ENCODE measurements at regions not wholly inside any gene's neighbourhood (a gene's known extent, or its start where the extent isn't known, plus 50 kb on each side); places are given as distances from the start of the nearest gene placed in this dataset.

- TF ChIP-seq ZNF462 (CRISPR knock-in tag; IDR thresholded peaks at IDR 0.05) (no peak), CREB1 (CRISPR knock-in tag; IDR thresholded peaks at IDR 0.05; ENCODE audit: low read depth) (no peak)
Measured at GRCh38 chr11:127972816-127973215, 614.5 kb downstream of the ETS1 start (continued).

DNA sequence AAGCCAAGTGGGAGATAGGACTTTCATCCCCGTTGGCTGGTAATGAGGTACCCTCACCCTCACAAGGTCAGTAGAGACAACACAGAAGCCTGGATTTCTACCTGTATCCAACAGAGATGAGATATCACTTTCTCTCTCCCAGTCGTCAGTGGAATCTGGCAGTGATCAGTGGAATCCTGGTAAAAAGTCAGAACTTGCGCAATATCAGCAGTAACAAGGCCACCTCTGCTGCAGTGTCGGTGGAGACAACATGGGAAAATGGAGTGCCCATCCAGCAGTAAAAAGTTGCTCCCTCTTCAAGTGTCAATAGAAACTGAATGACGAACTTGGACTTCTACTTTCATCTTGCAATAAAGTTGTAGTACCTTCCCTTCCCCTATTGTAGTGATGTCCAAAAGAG lies 615.9 kb downstream of the ETS1 start:
- no peak overlapping the region for H3K27ac Mint-ChIP-seq
- 0 out of 2 replicates have a peak, but pooled peaks cover 6% of the 10 kb centered on the region for H3K9me2 ChIP-seq (ENCODE audit: insufficient read depth)
- no peaks in the 10 kb centered on the region for H4K20me1 ChIP-seq (replicated peaks; ENCODE audit: insufficient read depth)
- no peaks in the 10 kb centered on the region for H3F3A ChIP-seq (replicated peaks; ENCODE audit: low read depth)
- H2AFZ ChIP-seq, result no peak overlapping the region
- no peak for ATAC-seq
- H3K4me1 ChIP-seq (ENCODE audit: insufficient read depth), result no peaks in the 10 kb centered on the region
- no peak overlapping the region for H3K4me3 Mint-ChIP-seq
- no peaks in the 10 kb centered on the region for H3K4me1 Mint-ChIP-seq
- H3K79me2 ChIP-seq (replicated peaks; ENCODE audit: insufficient read depth), result no peaks in the 10 kb centered on the region
- H3K9me3 Mint-ChIP-seq, result 0 out of 3 replicates have a peak, but pooled peaks cover 3% of the 10 kb centered on the region
- H3K4me2 ChIP-seq, result no peak overlapping the region
- TF ChIP-seq JUNB (IDR thresholded peaks at IDR 0.05; ENCODE audit: unreplicated experiment), result no peak
- no peak for TF ChIP-seq STAT1 (IDR thresholded peaks at IDR 0.05; ENCODE audit: unreplicated experiment)
- TF ChIP-seq NANOG (IDR thresholded peaks at IDR 0.05; ENCODE audit: borderline replicate concordance), result no peak
- TF ChIP-seq ETS1 (IDR thresholded peaks at IDR 0.05), result no peak
- no peak for TF ChIP-seq POLR2AphosphoS5 (IDR thresholded peaks at IDR 0.05; ENCODE audit: low read depth)
- no peak overlapping the region for H3K4me3 ChIP-seq
- H3K27me3 ChIP-seq (ENCODE audit: insufficient read depth), result no peaks in the 10 kb centered on the region
- H3K27ac ChIP-seq (ENCODE audit: low read depth), result no peak overlapping the region
- H3K27me3 Mint-ChIP-seq (ENCODE audit: insufficient read depth, low read depth, poor library complexity), result no peaks in the 10 kb centered on the region
- no peaks in the 10 kb centered on the region for H3K36me3 Mint-ChIP-seq (ENCODE audit: low read depth)
- no peak for DNase-seq (ENCODE audit: low spot score)
- no peaks in the 10 kb centered on the region for H3K36me3 ChIP-seq (ENCODE audit: insufficient read depth)

Measured in GM23338 (cell line).